ENCODE measurements at regions not wholly inside any gene's neighbourhood (a gene's known extent, or its start where the extent isn't known, plus 50 kb on each side); places are given as distances from the start of the nearest gene placed in this dataset.

GRCh38 chr14:65915125-65915524, 502.6 kb downstream of the FUT8 start:
- Histone ChIP-seq H2BK20ac (ENCODE audit: low read depth, low read length) (no peak overlapping the region), H3K27ac (ENCODE audit: insufficient read depth, low read length) (no peak overlapping the region), H3K36me3 (ENCODE audit: control insufficient read depth, insufficient read depth, low read length) (no peaks in the 10 kb centered on the region), H2BK15ac (ENCODE audit: low read depth, low read length) (no peak overlapping the region), H4K5ac (ENCODE audit: low read depth, low read length) (no peak overlapping the region), H3K9me3 (ENCODE audit: control insufficient read depth, insufficient read depth, low read length) (0 out of 2 replicates have a peak, but pooled peaks cover 2% of the 10 kb centered on the region), H2AFZ (replicated peaks; ENCODE audit: low read length, poor library complexity) (no peak overlapping the region), H3K18ac (ENCODE audit: low read depth, low read length) (no peak overlapping the region), H4K91ac (ENCODE audit: insufficient read depth, low read depth, low read length) (no peak overlapping the region), H3K23ac (ENCODE audit: low read depth, low read length) (no peak overlapping the region), H3K14ac (replicated peaks; ENCODE audit: low read depth, low read length) (no peak overlapping the region), H3K4me3 (ENCODE audit: insufficient read depth, low read depth, low read length) (no peak overlapping the region), H3K9ac (ENCODE audit: low read depth, low read length) (no peak overlapping the region), H2AK9ac (replicated peaks; ENCODE audit: low read depth, low read length, poor library complexity) (no peak overlapping the region), H3K4me2 (ENCODE audit: low read depth, low read length) (no peak overlapping the region), H3K27me3 (ENCODE audit: control insufficient read depth, insufficient read depth, low read length) (no peaks in the 10 kb centered on the region), H2AK5ac (ENCODE audit: low read depth, low read length) (no peak overlapping the region), H2BK5ac (ENCODE audit: low read depth, low read length, poor library complexity, severe bottlenecking) (no peak overlapping the region), H3K79me1 (ENCODE audit: low read depth in 1 of 2, low read length in 2 of 2) (no peaks in the 10 kb centered on the region), H3K4ac (ENCODE audit: low read depth, low read length) (no peak overlapping the region), H2BK120ac (ENCODE audit: low read depth, low read length) (no peak overlapping the region), H3K9me1 (ENCODE audit: insufficient read depth, low read length) (no peaks in the 10 kb centered on the region), H4K20me1 (ENCODE audit: insufficient read depth, low read length) (no peaks in the 10 kb centered on the region), H4K8ac (ENCODE audit: low read depth in 2 of 2, low read length in 2 of 2) (no peak overlapping the region), H3K56ac (ENCODE audit: extremely low read depth, insufficient read depth, low read length) (no peak overlapping the region), H3K4me1 (ENCODE audit: control insufficient read depth, insufficient read depth, low read length) (no peaks in the 10 kb centered on the region)
- ChIA-PET POLR2A (ENCODE audit: unreplicated experiment) (no interaction called here), CTCF (no interaction called here)
- no TSS peak for BruUV-seq (replicated peaks)
- ATAC-seq (ENCODE audit: low read depth) (no peak), DNase-seq (no peak)
- in situ Hi-C loops (cut with MboI; ENCODE audit: low sequenced_read_pairs): no loop called here
- dilution Hi-C loops (cut with HindIII; ENCODE audit: low sequenced_read_pairs, unreplicated experiment): no loop called here
- intact Hi-C loops (cut with micrococcal nuclease): no loop called here
- TF ChIP-seq MXI1 (IDR thresholded peaks at IDR 0.05; ENCODE audit: borderline replicate concordance, low read depth, low read length): no peak
- TF ChIP-seq RAD21 (IDR thresholded peaks at IDR 0.05; ENCODE audit: low read length): no peak
- TF ChIP-seq MAZ (IDR thresholded peaks at IDR 0.05; ENCODE audit: borderline replicate concordance, low read depth, low read length): no peak
- no peak for TF ChIP-seq FOS (IDR thresholded peaks at IDR 0.05; ENCODE audit: low read depth, low read length)
- no peak for TF ChIP-seq CEBPB (IDR thresholded peaks at IDR 0.05; ENCODE audit: low read depth, low read length)
- no peak for TF ChIP-seq CTCF (conservative IDR thresholded peaks at IDR 0.05; ENCODE audit: low read depth, low read length)
- no peak for TF ChIP-seq POLR2A (IDR thresholded peaks at IDR 0.05; ENCODE audit: low read depth, low read length)
- TF ChIP-seq BHLHE40 (IDR thresholded peaks at IDR 0.05; ENCODE audit: low read depth, low read length): no peak
- no peak for TF ChIP-seq NFE2L2 (IDR thresholded peaks at IDR 0.05; ENCODE audit: low read depth, low read length)
- no peak for TF ChIP-seq USF2 (IDR thresholded peaks at IDR 0.05; ENCODE audit: low read depth, low read length)
- TF ChIP-seq RCOR1 (IDR thresholded peaks at IDR 0.05; ENCODE audit: insufficient replicate concordance, low read length): no peak
